HL-60 (cell line): ENCODE measurements at regions not wholly inside any gene's neighbourhood (a gene's known extent, or its start where the extent isn't known, plus 50 kb on each side); places are given as distances from the start of the nearest gene placed in this dataset.

Experiments used
- DNase-seq, 2 experiments: peaks; one replicate each; pipeline ENCODE4 v3.0.0-alpha.2; 2010 to 2020; ENCODE audit warnings: low read depth in 1 of 2, low spot score in 1 of 2
- H3K27ac ChIP-seq: fragments of 250-450 bp; sonication (Bioruptor Pico); replicated peaks from 2 replicates; pipeline ENCODE4 v1.5.1; 2020; ENCODE audit warnings: mild to moderate bottlenecking, moderate library complexity
- H3K27me3 ChIP-seq: fragments of 250-450 bp; sonication (Bioruptor Pico); 2 replicates; pipeline ENCODE4 v1.5.1; 2021; ENCODE audit warnings: mild to moderate bottlenecking, moderate library complexity; ENCODE audit not compliant: insufficient read depth, poor library complexity, severe bottlenecking
- H3K4me3 ChIP-seq: replicated peaks from 2 replicates; pipeline ENCODE4 v1.5.1; 2011; ENCODE audit warnings: mild to moderate bottlenecking, control low read depth, low read length; ENCODE audit not compliant: insufficient read depth
- GABPA ChIP-seq: IDR thresholded peaks from 2 replicates; pipeline ENCODE4 v1.6.1; 2012; ENCODE audit warnings: low read depth
- POLR2AphosphoS5 ChIP-seq: IDR thresholded peaks from 2 replicates; pipeline ENCODE4 v1.6.1; 2012; ENCODE audit warnings: low read depth
- SPI1 ChIP-seq: IDR thresholded peaks from 2 replicates; pipeline ENCODE4 v1.6.1; 2012; ENCODE audit warnings: low read depth, mild to moderate bottlenecking, borderline replicate concordance
- TF ChIP-seq, protein P1 (sequence below): IDR thresholded peaks from one replicate; pipeline ENCODE4 v1.5.1; 2011; ENCODE audit warnings: low read length, control low read depth, inconsistent platforms; ENCODE audit not compliant: insufficient read depth
- TF ChIP-seq, protein P2 (sequence below): IDR thresholded peaks from 2 replicates; pipeline ENCODE4 v1.6.1; 2012; ENCODE audit warnings: low read depth; ENCODE audit not compliant: insufficient replicate concordance

DNA sequence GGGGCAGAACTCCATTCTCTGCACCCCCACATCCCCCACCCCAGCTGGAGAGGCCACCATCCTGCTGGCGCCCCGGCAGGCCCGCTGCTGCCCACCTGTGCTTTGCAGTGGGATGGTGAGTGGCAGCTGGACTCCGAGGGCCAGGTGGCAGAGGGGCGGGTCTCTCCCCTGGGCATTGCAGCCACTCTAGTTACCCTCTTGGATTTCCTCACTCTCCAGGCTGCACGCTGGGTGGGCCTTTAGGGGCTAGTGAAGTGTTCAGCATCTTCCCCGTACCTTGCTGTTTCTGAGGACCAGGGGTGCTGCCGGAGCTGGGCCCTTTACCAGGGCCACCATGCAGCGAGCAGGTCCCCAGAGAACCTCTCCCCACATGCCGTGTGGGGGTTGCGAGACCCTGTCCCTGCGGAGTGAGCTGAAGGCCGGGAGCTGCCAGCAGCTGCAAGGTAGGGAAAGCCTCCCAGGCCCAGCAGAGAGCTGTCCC is 88.4 kb upstream of the SH3PXD2B start:
- Histone ChIP-seq H3K4me3 (no peak overlapping the region), H3K27ac (no peak overlapping the region), H3K27me3 (no peaks in the 10 kb centered on the region)
- no peak for DNase-seq
- TF ChIP-seq SPI1 (no peak), POLR2AphosphoS5 (no peak), GABPA (no peak)
- TF ChIP-seq, protein P1, sequence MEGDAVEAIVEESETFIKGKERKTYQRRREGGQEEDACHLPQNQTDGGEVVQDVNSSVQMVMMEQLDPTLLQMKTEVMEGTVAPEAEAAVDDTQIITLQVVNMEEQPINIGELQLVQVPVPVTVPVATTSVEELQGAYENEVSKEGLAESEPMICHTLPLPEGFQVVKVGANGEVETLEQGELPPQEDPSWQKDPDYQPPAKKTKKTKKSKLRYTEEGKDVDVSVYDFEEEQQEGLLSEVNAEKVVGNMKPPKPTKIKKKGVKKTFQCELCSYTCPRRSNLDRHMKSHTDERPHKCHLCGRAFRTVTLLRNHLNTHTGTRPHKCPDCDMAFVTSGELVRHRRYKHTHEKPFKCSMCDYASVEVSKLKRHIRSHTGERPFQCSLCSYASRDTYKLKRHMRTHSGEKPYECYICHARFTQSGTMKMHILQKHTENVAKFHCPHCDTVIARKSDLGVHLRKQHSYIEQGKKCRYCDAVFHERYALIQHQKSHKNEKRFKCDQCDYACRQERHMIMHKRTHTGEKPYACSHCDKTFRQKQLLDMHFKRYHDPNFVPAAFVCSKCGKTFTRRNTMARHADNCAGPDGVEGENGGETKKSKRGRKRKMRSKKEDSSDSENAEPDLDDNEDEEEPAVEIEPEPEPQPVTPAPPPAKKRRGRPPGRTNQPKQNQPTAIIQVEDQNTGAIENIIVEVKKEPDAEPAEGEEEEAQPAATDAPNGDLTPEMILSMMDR = no peak
- TF ChIP-seq, protein P2, sequence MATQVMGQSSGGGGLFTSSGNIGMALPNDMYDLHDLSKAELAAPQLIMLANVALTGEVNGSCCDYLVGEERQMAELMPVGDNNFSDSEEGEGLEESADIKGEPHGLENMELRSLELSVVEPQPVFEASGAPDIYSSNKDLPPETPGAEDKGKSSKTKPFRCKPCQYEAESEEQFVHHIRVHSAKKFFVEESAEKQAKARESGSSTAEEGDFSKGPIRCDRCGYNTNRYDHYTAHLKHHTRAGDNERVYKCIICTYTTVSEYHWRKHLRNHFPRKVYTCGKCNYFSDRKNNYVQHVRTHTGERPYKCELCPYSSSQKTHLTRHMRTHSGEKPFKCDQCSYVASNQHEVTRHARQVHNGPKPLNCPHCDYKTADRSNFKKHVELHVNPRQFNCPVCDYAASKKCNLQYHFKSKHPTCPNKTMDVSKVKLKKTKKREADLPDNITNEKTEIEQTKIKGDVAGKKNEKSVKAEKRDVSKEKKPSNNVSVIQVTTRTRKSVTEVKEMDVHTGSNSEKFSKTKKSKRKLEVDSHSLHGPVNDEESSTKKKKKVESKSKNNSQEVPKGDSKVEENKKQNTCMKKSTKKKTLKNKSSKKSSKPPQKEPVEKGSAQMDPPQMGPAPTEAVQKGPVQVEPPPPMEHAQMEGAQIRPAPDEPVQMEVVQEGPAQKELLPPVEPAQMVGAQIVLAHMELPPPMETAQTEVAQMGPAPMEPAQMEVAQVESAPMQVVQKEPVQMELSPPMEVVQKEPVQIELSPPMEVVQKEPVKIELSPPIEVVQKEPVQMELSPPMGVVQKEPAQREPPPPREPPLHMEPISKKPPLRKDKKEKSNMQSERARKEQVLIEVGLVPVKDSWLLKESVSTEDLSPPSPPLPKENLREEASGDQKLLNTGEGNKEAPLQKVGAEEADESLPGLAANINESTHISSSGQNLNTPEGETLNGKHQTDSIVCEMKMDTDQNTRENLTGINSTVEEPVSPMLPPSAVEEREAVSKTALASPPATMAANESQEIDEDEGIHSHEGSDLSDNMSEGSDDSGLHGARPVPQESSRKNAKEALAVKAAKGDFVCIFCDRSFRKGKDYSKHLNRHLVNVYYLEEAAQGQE = no peak

DNA sequence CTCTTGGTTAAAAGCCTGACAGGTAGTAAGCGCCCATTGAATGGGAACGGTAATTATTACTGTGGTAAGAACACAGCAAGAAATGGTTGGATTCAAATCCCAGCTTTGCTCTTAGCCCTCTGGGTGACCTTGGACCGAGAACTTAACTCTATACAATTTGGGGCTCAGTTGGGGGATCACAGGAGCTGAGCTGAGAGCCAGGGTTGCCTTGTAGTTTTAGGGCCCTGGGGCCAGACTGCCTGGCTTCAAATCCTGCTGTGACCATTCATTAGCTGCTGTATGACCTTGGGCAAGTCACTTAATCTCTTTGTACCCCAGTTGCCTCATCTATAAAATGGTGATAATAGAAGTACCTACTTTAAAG is 87.4 kb upstream of the SH3PXD2B start:
- H3K4me3 ChIP-seq = no peak overlapping the region
- no peak for DNase-seq
- H3K27ac ChIP-seq = no peak overlapping the region
- TF ChIP-seq, protein P1 = no peak
- TF ChIP-seq GABPA = no peak
- TF ChIP-seq, protein P2 = no peak
- no peaks in the 10 kb centered on the region for H3K27me3 ChIP-seq

DNA sequence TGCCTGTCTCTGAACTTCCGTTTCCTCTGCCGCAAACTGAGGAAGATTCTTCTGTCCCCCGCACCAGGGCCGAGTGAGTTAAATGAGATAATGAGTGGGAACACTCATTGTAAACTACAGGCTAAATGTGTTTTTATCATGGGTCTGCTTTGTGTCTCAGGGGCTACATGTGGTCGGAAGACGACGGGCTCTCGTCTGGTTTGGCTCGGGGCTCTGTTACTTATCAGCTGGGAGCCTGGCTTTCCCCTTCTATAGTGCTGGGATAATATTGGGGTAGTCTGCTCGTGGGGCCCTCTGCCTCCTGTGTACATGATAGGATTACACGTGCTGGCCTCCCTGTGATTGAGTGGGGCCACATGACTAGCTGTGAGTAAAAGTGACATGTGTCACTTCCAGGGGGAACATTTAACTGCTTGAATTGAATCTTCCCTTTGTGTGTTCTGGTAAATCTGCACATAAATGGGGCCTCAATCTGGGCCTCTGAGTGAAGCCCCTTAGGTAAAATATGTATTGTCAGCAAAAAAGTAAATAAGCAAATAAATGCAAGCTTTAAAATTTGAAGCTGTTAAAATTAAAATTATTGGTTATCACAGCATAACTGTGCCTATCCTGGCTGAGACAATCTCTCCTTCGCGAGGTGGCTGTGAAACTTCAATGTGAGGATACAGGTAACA is 86.9 kb upstream of the SH3PXD2B start:
- H3K27ac ChIP-seq = no peak overlapping the region
- no peak for DNase-seq
- TF ChIP-seq POLR2AphosphoS5 = no peak
- TF ChIP-seq SPI1 = no peak
- no peak for TF ChIP-seq GABPA
- TF ChIP-seq, protein P2 = no peak
- TF ChIP-seq, protein P1 = no peak
- no peaks in the 10 kb centered on the region for H3K27me3 ChIP-seq
- no peak overlapping the region for H3K4me3 ChIP-seq
